NCI-H226 (cell line): ENCODE measurements at regions not wholly inside any gene's neighbourhood (a gene's known extent, or its start where the extent isn't known, plus 50 kb on each side); places are given as distances from the start of the nearest gene placed in this dataset.

Experiments used
- DNase-seq: peaks from one replicate; pipeline ENCODE4 v3.0.0-alpha.2; 2015

DNA sequence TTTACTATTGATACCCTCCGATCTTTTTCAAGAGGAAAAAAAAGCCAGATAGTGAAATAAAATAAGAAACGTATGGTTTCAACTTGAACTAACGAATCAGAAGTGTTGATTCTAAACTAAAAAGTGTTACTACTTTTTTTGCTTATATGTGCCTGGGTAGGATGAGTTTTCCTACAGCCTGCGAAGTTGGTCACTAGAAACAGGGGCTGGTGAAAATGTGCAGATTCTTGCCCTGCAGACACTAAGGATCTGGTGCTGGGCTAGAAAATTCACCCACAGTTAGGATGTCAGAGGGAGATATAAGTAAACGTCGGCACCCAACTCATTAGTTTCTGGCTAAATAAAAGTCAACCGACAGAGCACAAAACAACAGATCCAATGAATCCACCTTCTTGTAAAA is 298.7 kb upstream of the NFE2L3 start:
- DNase-seq, result no peak

DNA sequence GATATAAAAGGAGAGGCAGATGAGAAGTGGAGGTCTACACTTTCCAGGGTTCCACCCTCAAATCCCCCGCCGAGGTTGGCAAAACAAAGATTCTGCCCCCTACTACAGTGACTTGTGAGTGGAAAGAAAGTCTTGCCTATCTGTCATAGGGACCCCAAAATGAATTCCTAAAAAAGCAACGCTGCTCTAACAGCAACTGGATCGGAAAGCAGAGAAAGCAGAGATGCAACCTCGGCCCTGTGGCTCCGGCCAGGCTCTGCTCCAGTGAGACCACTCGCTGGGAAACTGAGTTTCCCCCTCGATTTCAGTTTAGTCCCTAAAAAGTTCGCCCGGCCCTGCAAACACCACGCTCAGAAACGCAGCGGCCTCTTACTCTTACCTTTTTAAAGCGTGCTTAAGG is 297.9 kb upstream of the NFE2L3 start:
- no peak for DNase-seq

DNA sequence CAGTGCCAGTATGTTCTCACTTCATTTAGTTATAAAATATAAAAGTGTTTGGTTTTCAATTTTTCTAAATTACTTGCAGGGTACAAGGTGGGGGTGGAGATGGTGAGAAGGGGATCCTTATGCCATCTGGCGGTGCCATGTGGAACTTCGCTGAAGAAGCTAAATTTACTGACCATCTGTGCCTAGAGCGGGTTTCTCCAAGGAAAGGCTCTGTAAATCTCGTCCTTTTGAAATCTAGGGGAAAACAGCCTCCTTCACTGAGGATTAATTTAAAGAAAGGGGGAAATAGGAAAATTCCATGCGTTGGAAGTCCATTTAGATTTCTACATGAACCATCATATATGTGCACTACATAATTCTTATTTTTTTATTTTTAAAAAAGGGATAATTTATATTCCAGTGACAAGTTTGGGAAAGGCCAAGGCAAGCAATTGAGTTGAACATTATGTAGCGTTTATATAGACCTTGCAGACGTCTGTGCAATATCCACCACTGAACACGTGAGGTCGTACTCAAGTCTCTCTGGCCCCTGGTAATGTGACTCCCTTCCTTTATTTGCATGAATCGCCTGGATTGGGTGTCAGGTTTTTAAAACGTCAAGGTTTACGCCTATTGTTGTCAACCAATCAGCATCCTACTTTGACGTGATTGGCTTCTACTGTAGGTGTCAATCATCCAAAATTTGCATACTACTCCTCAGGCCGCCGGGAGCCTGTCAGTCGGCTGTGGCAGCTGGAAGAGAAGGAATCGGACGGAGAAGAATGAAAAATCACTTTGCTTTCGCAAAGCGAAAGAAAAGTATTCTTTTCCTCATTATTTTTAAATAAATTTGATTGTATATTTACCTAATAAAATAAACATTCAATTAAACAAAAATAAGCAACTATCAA is 297.1 kb upstream of the NFE2L3 start:
- DNase-seq, result peak; percentile 100

DNA sequence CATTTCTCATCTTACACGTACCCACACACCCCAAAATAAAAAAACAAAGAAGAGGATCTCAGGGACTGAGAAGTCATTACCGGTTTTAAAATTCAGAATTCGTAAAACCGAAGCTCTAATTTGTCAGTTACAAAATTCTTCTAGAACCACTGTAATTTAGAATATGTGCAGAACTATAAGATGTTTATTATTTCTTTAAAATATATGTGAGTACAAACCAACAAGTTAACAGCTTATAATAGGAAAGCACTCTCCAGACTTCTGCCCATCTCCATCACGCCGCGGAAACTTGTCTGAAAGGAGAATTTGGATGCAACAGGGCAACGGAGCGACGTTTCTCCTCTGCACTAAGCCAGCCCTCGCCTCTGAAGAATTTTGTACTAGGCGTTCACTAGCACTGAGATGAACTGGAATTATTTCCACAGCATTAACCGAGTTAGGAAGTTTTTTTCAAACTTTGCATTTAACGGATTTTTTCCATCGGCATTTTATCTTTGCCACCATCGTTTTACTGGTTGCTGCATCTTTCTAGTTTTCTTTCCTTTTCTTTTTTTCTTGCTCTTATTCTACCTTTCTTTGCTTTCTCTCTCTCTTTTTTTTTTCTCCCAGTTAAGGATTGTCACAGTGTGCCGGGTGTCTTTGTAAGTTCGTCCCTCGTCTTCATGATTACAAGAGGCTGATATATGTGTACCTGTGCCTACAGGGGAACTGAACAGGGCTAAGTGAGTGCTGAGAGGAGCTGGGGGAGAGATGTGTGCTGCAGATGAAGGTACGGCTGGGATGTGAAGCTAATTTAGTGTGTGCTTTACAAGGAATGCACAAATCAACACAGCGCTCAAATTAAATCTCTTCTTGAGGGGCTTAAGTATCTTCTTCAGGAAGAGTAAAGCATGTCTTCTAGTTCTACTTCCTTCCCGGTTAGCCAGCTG is 295.9 kb upstream of the NFE2L3 start:
- no peak for DNase-seq

DNA sequence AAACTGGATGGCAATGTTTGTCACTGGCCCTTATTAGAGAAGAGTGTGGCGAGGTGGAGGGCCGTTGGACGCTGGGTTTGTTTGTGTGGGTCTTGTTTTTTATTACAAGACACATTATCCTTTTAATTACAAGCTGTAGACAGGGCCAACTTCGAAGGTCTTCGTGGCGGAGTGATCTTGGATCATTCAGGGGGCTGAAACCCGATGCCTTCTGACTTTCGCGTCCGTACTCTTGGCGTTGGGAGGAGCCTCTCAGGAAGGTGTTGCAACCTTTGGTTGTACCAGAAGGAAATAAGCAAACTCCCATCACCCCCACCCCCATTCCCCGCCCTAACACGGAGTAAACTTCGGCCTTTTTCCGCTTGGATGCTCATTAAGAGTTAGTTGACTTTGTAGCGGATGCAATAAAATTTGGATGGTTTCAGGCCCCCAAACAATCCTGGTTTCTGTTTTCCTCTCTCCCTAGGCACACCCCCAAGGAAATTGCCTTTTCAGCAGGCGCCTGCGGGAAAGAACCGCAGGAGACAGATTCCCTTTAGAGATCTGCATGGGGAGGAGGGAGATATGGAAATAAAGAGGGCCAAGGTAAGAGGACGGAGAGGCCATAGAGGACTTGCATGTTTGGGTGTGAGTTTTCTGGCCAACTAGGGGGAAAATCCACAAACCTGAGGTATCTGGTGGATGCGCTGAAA is 294.5 kb upstream of the NFE2L3 start:
- DNase-seq, result no peak

DNA sequence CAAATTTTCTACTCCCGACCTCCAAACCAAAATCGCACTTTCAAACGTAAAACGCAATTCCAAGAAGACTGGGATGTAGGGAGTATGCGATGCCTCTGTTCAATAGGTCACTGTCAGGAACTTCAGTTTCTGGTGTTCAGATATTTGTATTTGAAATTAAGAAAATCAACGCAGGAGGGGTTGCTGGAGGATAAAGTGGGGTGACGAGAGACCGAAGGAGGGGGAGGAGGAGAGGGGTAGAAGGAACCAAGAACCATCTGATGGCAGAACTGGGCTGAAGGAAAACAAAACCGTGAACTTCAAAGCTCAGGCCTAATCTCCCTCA is 293.8 kb upstream of the NFE2L3 start:
- DNase-seq, result no peak

DNA sequence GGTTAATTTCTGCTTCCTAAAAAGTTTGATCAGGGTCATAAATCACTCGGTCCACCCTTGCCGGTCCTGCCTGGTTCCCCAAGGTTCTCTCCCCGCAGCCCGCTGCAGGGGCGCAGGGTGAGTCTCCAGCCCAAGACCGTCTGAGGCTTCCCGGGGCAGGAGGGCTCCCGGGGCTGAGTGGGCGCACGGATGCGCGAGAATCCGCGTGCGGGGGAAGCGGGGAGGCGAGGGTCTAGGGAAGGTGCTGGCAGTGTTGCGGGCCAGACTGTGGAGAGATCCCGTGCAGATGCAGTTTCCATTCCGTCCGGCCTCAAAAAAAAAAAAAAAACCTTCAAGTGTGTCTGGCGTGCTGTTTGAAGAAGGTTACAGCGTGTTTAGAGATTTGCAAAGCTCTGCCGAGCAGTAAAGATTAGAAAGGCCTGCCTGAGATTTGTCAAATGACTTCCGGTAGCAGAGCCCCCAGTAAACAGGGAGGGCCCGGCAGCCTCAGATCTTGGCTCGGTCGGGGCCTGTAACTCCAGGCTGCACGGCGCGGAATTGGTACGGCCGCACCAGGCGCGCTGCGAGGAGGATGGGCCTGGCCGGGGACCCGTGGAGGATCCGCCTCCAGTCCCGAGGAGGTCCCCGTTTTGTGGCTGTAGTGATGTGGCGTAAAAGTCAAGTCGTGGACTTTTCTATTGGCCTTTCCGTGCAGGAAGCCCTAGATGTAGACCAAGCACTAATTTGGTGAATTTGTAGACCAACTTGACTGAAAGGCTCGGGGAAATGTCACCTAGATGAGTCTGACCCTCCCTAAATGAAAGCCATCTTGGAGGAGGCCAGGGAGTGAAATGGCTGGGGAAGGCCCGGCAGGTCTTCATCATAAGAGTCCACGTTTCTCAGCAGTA is 293.2 kb upstream of the NFE2L3 start:
- DNase-seq, result no peak

DNA sequence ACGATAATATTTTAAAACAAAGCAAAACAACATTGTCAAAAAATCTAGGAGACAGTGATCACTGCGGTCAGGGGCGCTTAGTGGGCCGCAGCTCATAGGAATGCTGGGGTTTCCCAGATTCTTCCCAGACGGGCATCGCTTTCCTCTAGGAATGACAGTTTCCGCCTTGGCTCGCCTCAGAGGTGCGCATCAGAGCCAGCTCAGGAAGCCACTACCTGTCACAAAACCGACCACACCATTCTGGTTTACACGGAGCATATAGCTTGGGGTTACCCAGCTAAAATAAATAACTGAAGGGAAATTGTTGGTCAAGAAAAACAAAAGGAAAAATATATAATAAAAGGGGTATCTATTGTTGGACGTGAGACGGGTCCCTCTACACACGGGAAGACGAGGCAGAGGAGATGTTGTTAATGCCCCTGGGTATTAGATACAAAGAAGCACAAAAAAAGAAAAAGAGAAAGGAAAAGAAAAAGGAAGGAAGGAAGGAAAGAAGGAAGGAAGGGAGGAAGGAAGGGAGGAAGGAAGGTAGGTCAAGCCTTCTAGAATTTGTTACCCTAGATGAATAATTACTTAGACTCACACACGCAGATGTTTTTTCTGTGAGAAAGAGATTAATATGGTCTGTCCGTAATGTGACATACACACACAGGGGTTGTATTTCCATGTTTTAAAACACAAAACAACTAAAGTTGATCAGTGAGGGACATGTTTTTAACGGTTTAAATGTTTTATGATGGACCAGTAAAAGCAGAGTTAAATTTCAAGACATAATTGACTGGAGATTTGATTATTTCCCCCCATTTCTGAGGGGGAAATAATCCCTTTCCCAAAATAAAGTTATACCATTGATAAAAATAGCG is 292.4 kb upstream of the NFE2L3 start:
- DNase-seq, result no peak

DNA sequence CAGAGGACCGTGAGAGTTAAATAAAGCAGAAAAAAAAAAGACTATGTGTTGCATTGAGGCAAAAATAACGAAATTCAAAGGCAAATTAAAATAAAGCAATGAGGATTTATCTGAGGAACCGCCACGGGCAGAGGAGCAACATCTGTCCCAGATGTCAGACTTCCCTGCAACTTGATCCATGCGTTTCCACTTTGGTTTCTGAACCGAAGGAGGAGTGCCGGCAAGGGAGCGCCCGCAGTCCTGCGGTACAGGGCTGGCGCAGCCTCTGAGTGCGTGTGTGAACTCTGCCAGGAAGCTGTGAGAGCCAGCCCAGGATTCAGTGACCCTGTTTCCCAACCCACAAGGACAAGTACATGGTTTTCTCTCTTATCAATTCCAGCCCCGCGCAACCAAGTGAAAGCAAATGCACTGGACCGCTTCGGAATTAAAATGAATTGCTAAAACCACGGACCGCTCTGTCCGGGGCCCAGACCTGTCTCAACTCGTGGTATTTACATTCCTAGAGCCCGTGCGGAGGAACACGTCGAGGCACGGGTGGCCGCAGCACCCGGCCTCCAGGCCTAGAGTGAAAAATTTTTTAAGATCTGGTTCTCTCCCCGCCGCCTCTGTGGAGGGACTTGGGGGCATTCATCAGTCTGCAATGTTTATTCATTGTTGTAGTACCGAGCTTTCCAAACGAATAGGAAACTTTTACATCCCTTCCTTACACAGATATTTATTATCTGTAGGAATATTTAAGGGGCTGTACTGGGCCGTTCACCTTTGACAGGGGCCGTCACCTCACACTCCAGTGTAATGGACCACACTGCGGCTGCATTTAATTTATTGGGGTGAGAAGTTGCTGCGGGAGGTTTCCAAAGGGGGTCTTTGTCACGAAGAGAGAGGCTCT is 291.5 kb upstream of the NFE2L3 start:
- DNase-seq, result no peak

DNA sequence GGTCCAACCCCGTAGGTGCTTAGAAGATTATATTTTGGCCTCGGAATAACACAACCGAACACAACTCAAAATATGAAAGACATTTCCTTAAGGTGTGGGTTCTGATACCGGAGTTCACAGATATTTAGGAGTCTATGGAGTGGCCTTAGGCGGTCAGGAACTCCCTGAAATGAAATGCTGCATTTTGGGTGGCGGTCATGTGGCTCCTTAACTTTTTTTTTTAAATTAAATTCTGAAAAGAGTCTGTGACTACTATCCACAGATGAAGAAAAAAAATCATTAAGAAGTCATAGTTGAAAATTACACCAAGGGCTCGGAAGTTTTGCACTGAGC is 290.9 kb upstream of the NFE2L3 start:
- DNase-seq, result no peak

DNA sequence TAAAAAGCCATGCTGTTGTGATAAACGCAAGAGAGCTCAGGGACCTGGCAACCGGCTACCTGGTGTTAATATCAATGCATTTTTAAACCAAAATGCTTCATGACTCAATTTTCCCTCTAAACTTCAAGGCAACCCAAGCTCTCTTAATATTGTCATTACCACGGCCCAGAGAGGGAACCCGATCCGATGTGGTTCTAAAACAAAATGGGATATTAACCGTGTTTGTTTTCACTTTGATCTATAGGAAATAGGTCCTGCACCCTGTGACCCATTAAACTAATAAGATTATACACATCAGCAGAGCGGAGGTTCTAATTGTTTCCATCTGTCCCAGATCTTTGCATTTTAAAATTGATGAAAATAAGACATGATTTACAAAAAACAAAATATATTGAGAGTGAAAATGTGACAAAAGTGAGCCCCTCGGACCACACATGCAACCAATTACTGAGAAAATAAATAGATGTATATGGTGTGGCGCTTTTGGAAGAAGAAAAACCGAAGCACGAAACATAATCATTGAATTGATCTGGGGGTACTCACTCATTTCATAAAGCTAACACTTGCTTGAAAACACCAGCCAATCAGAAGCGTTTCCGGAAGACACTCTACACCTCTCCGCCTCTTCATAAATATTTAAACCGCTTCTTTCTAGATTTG is 290.3 kb upstream of the NFE2L3 start:
- no peak for DNase-seq

DNA sequence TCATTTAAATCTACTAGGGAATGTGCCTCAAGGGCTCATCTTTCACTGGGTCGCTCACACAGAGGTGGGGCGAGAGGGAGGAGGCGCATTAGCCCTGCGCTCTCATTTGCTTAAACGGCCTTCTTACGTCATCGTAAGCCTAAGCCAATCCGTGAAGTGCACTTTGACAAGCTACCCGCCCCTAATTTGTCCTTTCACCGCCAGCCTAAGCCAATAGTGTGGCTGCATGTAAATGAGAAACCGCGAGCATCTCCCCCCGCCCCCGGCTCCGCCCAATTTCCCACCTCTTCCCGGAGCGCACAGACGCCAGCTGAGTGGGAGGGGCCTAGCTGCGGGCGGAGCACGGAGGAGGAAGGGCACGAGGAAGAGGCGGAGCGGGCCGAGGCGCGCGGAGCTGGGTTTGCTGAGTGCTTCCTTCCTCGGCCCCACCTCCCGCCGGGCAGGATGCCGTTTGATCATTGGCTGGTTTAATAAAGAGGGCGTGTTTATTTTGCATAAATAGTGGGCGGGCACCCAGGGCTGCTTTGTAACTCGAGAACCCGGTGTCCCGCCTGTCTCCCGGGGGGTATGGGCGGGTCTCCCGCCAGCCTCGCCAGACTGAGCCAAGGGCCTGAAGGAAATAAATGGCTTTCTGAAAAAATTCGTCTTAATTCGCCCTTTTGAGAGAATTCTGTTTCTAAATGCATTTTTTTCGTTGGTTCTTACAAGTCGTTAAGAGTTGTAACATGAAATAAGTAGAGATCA is 289.6 kb upstream of the NFE2L3 start:
- DNase-seq, result peak; percentile 100

DNA sequence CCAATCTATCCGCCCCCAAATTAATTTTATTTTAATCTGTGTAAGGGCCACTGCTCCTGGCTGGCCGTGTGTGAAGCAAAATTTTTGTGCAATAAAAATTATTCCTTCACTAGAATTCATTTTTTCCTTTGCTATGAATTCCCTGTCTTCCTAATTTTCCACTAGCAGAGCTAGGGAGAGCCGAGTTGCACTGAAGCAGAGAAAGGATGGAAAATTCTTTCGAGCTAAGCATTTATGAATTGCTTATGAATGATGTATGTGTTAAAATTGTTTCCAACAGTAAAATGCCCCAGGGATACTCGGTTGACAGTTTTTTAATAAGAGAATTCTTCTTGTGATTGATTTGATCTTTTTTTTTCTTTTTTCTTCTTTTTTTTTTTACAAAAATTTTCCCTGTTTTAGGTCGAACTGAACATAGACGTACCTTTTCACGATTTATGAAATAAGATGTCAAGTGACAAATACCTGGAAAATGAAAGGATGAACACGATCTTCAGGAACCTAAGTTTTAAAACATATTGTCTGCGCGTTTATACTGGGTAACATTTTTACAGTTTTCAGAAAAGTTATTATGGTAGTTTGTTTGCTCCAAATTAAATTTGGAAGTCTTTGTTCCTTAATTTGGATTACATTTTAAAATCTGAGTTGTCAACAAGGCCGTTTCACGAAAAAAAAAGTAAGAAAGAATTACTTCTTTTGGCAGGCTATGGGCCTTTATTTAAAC is 288.8 kb upstream of the NFE2L3 start:
- DNase-seq, result no peak

DNA sequence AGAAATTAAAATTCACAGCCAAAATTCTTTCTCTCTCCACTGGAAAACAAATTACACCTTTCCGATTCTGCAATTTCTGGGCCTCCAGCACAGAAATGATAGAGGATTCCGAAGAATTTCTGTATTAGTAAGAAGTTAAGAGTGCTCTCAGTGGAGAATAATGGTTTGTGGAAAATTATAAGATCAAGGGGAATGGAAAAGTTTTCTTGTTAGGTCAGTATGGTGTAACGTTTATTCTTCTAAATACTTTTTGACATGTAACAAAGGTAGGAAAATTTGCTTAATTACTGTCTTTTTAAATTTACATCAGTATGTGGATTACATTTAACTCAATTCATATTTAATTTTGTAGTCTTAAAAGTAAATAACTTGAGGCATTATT is 288.3 kb upstream of the NFE2L3 start:
- no peak for DNase-seq

DNA sequence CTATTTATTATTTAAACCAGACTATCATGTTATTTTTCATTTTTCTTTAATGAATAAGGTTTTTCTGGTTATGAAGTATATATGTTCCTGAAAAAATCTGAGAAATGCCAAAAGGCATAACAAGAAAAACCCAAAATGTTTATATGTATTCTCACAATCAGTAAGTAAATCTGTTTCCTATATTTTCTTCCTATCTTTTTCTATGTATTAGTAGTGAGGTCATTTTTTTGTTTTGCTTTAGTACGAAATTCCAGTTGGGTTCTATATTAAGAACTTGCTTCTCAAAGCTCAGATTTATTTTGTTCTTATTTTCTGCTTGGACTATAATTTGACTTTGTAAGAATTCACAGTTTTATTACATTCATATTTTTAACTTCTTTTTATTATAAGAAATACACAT is 287.5 kb upstream of the NFE2L3 start:
- DNase-seq, result no peak

DNA sequence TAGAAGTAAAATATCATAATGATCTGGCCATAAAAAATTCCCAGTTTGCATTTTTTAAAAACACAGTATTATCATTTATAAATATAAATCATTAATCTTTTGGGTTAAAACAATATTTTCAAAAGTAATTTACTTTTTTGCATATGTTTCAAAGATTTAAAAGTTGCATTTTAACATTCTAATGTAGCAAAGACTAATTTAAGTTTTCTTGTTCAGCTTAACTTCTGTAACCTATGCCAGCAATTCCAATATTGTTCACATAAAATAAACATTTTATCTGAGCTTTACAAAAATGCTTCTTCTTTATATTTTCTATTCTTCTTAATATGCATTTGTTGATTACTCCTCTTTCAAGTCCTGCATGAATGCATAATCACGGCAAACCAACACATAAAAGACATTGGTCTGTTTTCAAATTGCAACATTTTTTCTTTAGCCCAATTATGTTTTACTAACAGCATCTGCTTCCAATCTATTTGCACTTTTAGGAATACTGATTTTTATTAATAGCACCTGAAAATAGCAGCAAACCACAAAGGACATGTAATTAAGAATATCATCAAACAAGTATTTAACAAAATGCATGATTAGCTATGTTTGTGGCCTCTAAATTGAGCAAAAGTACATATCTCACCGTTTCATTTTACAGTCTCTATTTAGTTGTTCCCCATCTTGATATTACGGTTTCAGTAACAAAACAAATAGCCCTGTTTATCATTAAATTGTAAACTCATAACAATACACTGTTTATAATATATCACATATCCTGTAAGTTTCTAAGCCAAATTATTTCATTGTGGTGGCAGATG is 286.9 kb upstream of the NFE2L3 start:
- DNase-seq, result no peak

DNA sequence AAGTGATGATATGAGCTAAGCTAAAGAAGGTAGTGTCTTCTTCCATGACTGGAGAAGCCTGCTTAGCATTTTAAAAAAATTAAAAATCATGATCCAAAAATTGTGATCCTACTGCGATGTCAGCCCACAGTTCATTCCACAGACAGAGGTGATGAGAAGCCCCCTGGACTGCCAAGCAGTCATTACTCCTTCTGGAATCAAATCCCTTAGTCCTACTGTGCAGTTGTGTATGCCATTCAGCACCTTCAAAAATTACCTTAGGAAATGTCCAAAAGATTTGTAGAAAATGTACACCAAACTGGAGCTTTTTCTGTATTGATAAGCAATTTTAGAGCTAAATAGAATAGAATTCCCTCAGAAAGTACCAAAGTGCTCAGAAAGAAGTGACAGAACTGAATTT is 283.5 kb upstream of the NFE2L3 start:
- DNase-seq, result no peak

DNA sequence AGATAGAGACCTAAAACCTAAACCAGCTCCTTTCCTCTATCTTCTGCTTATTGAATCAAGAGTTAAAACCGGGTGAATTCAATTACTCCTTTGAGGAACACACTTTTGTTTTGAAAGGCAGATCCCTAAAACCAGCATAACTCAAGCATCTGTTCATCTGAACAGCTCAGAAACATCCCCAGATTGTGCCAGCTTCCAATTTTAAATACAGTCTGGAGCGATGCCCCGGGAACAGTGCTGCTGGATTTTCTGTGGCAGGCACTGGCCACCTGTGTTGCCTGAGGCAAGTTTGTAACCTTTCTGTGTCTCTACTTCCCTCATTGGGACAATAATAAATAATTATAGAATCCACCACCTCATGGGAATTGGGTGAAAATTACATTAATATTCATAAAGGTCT is 281.4 kb upstream of the NFE2L3 start:
- DNase-seq, result no peak
